ENCODE measurements at regions not wholly inside any gene's neighbourhood (a gene's known extent, or its start where the extent isn't known, plus 50 kb on each side); places are given as distances from the start of the nearest gene placed in this dataset.
"Not testable (repeated sequence)": the region's sequence is repeated elsewhere in the genome, so short reads cannot be mapped to it uniquely, and the experiment has no call there.

GRCh38 chr11:100451801-100452460 lies 235.2 kb upstream of the ARHGAP42 start:
- H3K4ac ChIP-seq (replicated peaks; ENCODE audit: insufficient read length, low read depth, low read length); H4K5ac ChIP-seq (ENCODE audit: insufficient read length, low read depth, low read length); H3K79me1 ChIP-seq (ENCODE audit: low read depth, low read length); H3K56ac ChIP-seq (replicated peaks; ENCODE audit: insufficient read length, low read depth, low read length); H2BK12ac ChIP-seq (ENCODE audit: low read depth, low read length); H3K9ac ChIP-seq (replicated peaks in 1 of 4; ENCODE audit: extremely low read depth in 1 of 4, low read depth in 3 of 4, low read length in 3 of 4); H3K4me1 ChIP-seq (replicated peaks in 1 of 4; ENCODE audit: control insufficient read depth in 3 of 4, insufficient read depth in 4 of 4, low read length in 3 of 4); H3K18ac ChIP-seq (ENCODE audit: extremely low read depth, low read length); H3K23me2 ChIP-seq (ENCODE audit: low read depth, low read length); H3K27me3 ChIP-seq (replicated peaks in 1 of 4; ENCODE audit: control insufficient read depth in 3 of 4, extremely low read depth in 1 of 4, insufficient read depth in 3 of 4, low read length in 3 of 4); H3K36me3 ChIP-seq (ENCODE audit: control insufficient read depth in 2 of 4, insufficient read depth in 4 of 4, low read length in 3 of 4); H3K27ac ChIP-seq (ENCODE audit: low read depth, low read length); H3K14ac ChIP-seq (ENCODE audit: insufficient read length); H2BK120ac ChIP-seq (replicated peaks; ENCODE audit: low read depth, low read length); H3K23ac ChIP-seq (ENCODE audit: insufficient read length); H3K79me2 ChIP-seq (ENCODE audit: control insufficient read depth in 1 of 2, insufficient read depth in 2 of 2, low read length in 2 of 2); H4K8ac ChIP-seq (ENCODE audit: extremely low read depth, insufficient read depth, low read length); H2BK15ac ChIP-seq (ENCODE audit: low read length); H3K4me3 ChIP-seq (ENCODE audit: extremely low read depth in 1 of 4, insufficient read depth in 2 of 4, low read depth in 3 of 4, low read length in 4 of 4); H4K20me1 ChIP-seq (replicated peaks in 1 of 2; ENCODE audit: control insufficient read depth in 1 of 2, insufficient read depth in 2 of 2, low read length in 2 of 2); H2AK5ac ChIP-seq (ENCODE audit: low read depth, low read length); H3K9me3 ChIP-seq (ENCODE audit: insufficient read depth in 2 of 2, low read depth in 1 of 2, low read length in 1 of 2); FAIRE-seq; H4K91ac ChIP-seq (replicated peaks; ENCODE audit: insufficient read length, low read length): not testable (repeated sequence)
- Histone ChIP-seq H2BK5ac (ENCODE audit: low read depth, low read length) (peak overlapping the region; percentile 40; the same call in 1 of the 2 replicates), H2AFZ (ENCODE audit: low read length) (0 out of 2 replicates have a peak overlapping the region, but pooled peaks have one; percentile 81), H2BK20ac (ENCODE audit: low read length) (peak overlapping the region; percentile 55; the same call in 1 of the 2 replicates), H3K4me2 (ENCODE audit: insufficient read depth in 1 of 2, low read depth in 2 of 2, low read length in 2 of 2) (peak overlapping the region in 1 of 2 experiments; percentile 38; a peak in 1 of 4 replicates)
- peak; percentile 72; the same call in 1 of the 2 replicates for TF ChIP-seq YY1 (IDR thresholded peaks at IDR 0.05; ENCODE audit: low read depth, low read length)
- WGBS, 2 experiments (ENCODE audit: extremely low coverage in 1 of 2, insufficient coverage in 1 of 2, insufficient read length in 1 of 2, insufficient replicate concordance in 2 of 2, low coverage in 1 of 2, low lambda C conversion rate in 2 of 2, missing lambda C conversion rate in 1 of 2): 88% methylated on average over 20 of the region's 26 CpGs; no CpG with 5 or more reads in 1 of the 2 experiments
- DNase-seq (ENCODE audit: low read depth in 1 of 2, low spot score in 2 of 2): peak in 1 of 2 experiments; percentile 63
- CTCF ChIA-PET (ENCODE audit: partially characterized antibody): interaction anchor here (1.1 kb wide), 1 partner anchor 73 kb away, joined by 3 read pairs; no protein-coding TSS in a partner anchor
- POLR2A ChIA-PET (ENCODE audit: partially characterized antibody): interaction anchor here (1.5 kb wide), 1 partner anchor 20 kb away, joined by 3 read pairs; no protein-coding TSS in a partner anchor
